Gastroesophageal sphincter (tissue), 3 donors: ENCODE measurements at regions not wholly inside any gene's neighbourhood (a gene's known extent, or its start where the extent isn't known, plus 50 kb on each side); places are given as distances from the start of the nearest gene placed in this dataset.

Source experiments
- EP300 ChIP-seq: sonication (generic); formaldehyde crosslinking; IDR thresholded peaks from one replicate; pipeline ENCODE4 v1.6.1; 2017; ENCODE audit warnings: antibody characterized with exemption, mild to moderate bottlenecking
- POLR2A ChIP-seq, 2 donors: fragments of 450-650 bp; IDR thresholded peaks; one replicate each; pipeline ENCODE4 v1.6.1; 2017; ENCODE audit warnings: antibody characterized with exemption in 2 of 2, mild to moderate bottlenecking in 2 of 2, moderate library complexity in 1 of 2
- TF ChIP-seq, protein P1 (sequence below), 4 experiments: fragments of 200-600 bp in 2 of 4; fragments of 450-650 bp in 2 of 4; sonication (generic) in 1 of 4; IDR thresholded peaks; one replicate each; pipeline ENCODE4 v1.5.1; 2017 to 2019; ENCODE audit warnings: antibody characterized with exemption in 4 of 4, mild to moderate bottlenecking in 2 of 4, moderate library complexity in 2 of 4

DNA sequence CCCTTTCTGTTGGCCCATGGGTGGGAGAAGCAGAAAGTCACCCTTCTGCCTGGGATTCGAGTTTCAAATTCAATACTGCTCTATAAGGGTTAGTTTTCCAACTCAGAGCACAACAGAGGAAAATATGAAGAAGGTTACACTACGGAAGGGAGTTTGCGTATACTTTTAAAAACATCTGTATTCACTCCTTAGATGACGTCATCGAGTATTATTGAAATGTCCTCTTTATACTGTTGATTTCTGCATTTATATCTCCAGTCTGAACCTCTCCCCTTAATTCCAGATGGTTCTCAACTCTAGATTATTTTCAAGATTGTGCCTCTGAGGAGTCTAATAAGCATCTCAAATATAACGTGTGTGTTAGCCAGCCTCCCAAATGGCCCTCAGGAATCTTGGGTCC lies 249.1 kb downstream of the MAP2K4 start:
- TF ChIP-seq, protein P1, sequence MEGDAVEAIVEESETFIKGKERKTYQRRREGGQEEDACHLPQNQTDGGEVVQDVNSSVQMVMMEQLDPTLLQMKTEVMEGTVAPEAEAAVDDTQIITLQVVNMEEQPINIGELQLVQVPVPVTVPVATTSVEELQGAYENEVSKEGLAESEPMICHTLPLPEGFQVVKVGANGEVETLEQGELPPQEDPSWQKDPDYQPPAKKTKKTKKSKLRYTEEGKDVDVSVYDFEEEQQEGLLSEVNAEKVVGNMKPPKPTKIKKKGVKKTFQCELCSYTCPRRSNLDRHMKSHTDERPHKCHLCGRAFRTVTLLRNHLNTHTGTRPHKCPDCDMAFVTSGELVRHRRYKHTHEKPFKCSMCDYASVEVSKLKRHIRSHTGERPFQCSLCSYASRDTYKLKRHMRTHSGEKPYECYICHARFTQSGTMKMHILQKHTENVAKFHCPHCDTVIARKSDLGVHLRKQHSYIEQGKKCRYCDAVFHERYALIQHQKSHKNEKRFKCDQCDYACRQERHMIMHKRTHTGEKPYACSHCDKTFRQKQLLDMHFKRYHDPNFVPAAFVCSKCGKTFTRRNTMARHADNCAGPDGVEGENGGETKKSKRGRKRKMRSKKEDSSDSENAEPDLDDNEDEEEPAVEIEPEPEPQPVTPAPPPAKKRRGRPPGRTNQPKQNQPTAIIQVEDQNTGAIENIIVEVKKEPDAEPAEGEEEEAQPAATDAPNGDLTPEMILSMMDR (IDR thresholded peaks at IDR 0.05), result no peak
- TF ChIP-seq POLR2A (IDR thresholded peaks at IDR 0.05), result no peak
- TF ChIP-seq EP300, result no peak
